Dedifferentiated amniotic fluid mesenchymal stem cell (primary cell): ENCODE measurements at regions not wholly inside any gene's neighbourhood (a gene's known extent, or its start where the extent isn't known, plus 50 kb on each side); places are given as distances from the start of the nearest gene placed in this dataset.
A peak's percentile ranks its signal among the peaks of the same experiment; 100 is the strongest.

Experiments
- DNase-seq: peaks from one replicate; pipeline ENCODE4 v3.0.0-alpha.2; 2016; ENCODE audit errors: extremely low spot score

DNA sequence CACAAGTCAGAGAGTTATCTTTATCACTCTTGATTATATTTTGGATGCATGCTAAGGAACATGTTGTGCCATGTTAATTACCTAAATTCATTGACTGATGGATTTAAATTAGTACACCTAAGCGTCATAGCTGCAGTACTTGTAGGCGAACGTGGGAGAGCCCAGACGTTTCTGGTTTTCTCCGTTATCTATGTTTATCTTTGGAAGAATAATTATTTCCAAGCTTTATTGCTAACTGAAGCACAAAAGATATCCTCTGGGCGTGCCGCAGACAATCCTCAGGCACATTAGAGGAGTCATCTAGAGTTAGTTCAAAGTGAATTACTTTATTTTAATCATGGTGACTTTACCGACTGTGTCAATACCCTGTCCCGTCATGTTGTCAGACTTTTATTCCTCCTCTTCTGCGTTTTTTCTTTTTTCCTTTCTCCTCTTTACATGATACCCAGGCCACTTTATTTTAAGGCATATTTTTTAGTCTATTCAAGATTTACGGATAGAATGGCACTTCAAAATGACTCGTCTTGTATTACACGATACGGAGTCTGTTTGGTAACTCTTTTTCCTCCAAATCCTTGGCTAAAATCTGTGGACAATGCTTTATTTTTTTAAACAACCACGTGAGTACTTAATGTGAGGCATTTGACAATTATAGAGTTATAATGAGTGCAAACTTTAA, 632.0 kb upstream of the TENM3 start:
- no peak for DNase-seq

GRCh38 chr4:181611946-181612600, 631.1 kb upstream of the TENM3 start:
- DNase-seq, result no peak

DNA sequence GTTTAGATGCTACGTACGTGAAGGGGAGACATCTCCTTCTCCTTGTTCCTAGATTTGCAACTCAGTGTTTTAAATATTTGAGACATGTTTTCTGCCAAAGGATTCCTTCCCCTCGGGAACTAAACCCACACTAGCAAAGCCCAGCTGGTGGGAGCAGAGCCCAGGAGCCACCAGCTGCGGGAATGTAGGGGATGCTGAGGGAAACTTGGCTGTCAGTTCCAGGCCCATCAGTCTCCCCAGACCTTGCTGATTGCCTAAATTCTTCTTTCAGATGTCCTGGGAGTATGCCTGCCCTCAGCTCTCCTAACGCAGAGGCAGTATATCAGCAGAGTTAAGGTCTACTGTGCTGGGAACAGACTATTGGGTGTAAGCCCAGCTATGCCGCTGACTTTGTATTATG, 630.0 kb upstream of the TENM3 start:
- DNase-seq, result no peak

GRCh38 chr4:181618038-181618618, 625.1 kb upstream of the TENM3 start:
- DNase-seq, result no peak

- no peak for DNase-seq
Measured at GRCh38 chr4:181618896-181619295, 624.3 kb upstream of the TENM3 start.

DNA sequence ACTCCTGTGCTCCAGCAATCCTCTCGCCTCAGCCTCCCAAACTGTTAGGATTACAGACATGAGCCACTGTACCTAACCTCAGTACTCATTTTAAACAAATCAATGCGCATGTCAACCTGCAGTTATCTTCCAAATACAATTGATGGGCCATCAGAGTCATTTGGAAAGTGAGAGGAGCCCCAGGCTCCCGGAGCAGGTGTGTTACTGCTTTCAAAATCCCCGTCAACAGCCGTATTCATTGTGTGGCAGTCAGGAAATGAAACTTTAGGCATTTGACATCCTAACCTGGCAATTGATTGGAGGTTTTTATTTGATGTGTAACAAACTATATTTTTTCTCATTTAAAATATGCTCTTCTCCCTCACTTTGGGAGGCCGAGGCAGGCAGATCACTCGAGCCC, 623.6 kb upstream of the TENM3 start:
- no peak for DNase-seq

DNA sequence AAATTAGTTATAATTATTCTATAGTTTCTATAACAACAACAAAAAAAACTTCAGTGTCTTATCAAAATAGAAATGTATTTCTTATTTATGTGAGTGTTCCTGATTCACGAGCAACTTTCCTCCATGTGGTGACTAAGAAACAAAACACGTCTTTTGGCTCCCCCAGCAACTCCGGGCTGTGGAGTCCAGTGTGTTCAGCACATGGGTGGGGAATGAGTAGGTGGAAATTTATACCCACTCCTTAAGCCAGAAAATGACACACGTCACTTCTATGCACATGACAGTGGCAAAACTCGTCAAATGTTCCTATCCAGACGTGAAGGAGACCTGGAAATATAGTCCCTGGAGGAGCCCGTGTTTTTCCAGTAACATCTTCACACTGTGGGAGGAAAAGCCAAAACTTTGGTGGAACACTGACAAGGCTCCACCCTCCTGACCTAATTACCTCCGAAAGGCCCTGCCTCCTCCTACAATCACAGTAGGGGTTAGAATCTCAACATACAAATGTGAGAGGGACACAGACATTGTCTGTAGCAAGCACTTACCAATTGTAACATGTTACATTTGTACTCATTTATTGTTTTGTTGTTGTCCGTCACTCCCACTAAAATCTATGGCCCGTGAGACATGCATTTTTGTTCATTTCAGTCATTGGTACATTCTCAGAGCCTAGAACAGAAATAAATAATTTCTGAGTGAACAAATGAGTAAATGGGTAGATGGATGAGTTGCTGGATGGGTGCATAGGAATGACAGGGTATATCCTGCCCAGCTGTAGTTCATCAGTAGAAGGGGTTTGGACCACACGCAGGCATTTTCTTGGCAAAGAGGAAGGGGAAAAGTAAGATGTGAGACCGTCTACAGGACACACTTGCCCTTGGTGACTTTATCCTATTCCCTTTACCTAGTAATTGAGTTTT, 605.8 kb upstream of the TENM3 start:
- no peak for DNase-seq

DNA sequence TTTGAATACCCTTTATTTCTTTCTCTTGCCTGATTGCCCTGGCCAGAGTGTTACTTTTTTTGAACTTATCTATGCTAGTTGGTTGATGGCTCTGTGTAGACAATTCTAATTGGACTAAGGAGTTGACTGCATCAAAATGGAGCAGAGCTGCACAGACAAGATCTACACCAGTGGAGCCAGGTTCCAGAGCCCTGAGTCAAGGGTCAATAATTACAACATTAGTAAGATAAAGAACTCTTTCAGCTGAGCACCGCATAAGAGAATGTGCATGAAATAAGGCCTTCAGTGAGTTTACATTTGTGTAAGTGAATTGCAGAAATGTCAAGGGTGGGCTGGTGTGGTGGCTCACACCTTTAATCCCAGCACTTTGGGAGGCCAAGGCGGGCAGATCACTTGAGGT, 599.7 kb upstream of the TENM3 start:
- DNase-seq, result no peak

DNA sequence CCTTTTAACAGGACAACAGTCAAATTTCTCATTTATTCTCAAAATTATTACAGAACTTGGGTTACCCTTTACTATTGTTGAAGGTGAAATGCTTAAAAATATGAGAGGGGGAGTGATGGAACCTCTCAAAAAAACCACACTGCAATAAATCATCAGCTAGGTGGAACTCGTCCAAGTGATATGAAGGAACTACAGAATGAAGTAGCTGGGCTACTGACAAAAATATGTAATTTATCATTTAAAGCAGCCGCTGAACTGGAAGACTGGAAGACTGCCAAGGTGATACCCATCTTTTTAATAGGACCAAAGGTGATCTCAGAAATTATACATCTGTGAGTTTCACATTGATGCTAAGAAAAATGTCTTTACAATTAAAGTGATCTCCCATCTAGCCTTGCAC, 597.7 kb upstream of the TENM3 start:
- no peak for DNase-seq

DNA sequence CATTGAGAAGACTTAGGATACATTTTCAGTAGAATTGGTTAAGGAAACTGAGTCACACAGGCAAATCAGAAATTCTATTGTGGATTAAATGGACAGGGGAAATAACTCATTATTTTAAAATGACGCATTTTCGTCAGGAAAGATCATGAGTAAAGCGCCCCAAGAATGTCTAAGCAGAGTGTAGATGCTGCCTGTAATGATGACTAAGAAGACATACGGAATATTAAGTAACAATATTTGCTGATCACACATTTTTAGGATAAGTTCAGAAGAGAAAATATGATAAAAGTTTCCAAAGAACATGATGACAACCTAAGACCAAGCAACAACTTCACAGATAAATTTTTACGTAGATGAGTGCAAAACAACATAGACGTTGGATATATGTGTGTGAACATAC, 596.3 kb upstream of the TENM3 start:
- no peak for DNase-seq

- no peak for DNase-seq
Measured at GRCh38 chr4:181647396-181648147, 595.6 kb upstream of the TENM3 start.

- no peak for DNase-seq
Measured at GRCh38 chr4:181650033-181650825, 593.0 kb upstream of the TENM3 start.

- DNase-seq, result no peak
Measured at GRCh38 chr4:181656748-181657147, 586.5 kb upstream of the TENM3 start.

DNA sequence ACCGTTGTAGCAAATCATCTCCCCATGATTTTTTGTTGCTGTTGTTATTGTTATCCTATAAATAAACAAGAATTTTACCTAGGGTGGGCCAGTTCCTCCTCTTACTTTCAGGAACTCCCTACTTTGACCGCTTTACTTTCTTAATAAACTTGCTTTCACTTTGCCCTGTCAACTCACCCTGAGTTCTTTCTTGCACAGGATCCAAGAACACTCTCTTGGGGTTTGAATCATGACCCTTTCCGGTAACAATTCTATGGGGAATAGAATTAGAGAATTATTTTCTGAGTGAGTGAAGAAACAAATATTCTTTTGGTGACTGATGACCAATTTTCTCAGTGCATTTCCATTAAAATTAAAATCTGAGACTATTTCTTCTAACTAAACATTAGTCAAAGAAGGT, 584.0 kb upstream of the TENM3 start:
- DNase-seq, result no peak

- DNase-seq, result no peak
Measured at GRCh38 chr4:181659876-181660275, 583.3 kb upstream of the TENM3 start.

DNA sequence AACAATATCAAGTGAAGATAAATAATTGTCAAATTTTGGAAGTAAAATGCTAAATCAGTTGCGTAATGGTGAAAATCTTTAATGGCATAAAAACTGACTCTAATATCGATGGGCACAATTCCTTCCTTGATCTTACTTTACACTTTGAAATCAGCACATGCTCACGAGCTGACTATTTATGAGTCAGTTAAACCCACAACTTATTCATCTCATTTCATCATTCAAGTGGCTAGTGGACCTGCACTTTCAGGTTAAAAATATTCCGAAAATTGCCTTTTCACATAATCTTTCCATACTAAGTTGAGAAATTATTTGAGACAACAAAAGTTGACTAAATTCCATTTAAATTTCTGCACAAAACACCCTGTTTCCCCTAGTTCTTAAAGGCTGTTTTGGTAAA, 582.1 kb upstream of the TENM3 start:
- peak; percentile 57 for DNase-seq

DNA sequence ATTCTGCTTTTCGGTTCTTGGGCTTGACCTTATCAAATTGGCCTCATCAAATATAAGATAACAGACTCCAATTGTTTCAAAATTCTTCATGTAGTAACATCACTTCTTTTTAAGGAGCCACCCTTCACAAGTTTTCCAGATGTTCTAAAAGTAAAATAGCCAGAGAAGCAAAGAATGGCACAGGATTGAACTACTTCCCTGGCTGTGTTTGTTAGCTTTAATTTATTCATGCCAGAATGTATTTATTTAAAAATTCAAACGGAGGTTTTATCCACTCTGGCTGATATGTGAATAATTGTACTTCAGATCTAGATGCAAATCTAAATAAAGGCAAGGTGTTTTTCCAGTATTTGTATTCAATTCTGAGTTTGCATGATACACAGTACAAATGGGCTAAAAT, 581.3 kb upstream of the TENM3 start:
- DNase-seq, result no peak

- no peak for DNase-seq
Measured at GRCh38 chr4:181662383-181662782, 580.8 kb upstream of the TENM3 start.

GRCh38 chr4:181670506-181670905, 572.7 kb upstream of the TENM3 start:
- no peak for DNase-seq

DNA sequence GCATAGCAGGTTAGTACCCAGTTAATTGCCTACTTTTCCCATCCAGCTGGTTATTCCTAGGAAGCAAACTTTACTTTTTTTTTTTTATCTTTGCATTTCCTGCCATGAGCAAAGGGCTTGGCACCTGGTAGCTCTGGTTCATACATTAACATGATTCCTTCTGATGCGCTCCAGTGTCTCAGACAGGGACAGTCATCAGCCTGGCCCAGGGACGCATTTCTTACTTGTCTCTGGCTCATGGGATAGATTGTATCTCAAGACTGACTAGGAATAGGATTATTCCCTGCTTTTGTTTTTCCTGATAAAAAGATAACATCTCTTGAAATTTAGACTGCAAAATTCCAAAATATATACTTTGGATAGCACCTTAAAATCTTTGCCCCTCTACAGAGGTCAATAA, 571.5 kb upstream of the TENM3 start:
- DNase-seq, result no peak

DNA sequence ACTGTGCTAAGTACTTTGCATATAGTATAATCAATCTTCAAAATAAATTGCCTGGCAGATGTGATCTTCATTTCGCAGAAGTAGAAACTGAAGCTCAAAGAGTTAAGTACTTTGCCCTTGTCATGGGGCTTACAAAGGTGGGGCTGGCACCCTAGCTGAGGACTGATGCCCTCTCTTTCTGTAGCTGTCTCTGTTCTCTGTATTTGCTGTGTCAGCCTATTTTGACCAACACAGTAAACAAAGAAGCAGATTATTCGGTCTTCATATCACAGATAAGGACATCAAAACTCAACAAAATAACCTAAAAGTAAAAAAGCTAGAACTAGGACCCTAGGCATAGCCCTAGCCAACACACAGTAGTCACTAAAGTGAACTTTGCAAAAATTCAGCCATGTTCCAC, 570.5 kb upstream of the TENM3 start:
- DNase-seq, result no peak
